Loucy (cell line): ENCODE measurements at regions not wholly inside any gene's neighbourhood (a gene's known extent, or its start where the extent isn't known, plus 50 kb on each side); places are given as distances from the start of the nearest gene placed in this dataset.

Experiments used
- H2AFZ ChIP-seq: fragments of 200-600 bp; sonication (generic); 2 replicates; pipeline ENCODE4 v1.6.0; 2016; ENCODE audit warnings: antibody characterized with exemption, mild to moderate bottlenecking, low read length, moderate library complexity
- H3F3A ChIP-seq: fragments of 200-600 bp; 2 replicates; pipeline ENCODE4 v1.6.0; 2016; ENCODE audit warnings: antibody characterized with exemption, low read depth, mild to moderate bottlenecking
- H3K27me3 ChIP-seq: fragments of 200-600 bp; sonication (generic); 2 replicates; pipeline ENCODE4 v1.6.1; 2014; ENCODE audit warnings: low read length, mild to moderate bottlenecking; ENCODE audit not compliant: insufficient read depth, poor library complexity, severe bottlenecking
- H3K36me3 ChIP-seq: fragments of 200-600 bp; sonication (generic); 2 replicates; pipeline ENCODE4 v1.6.1; 2016; ENCODE audit warnings: low read length; ENCODE audit not compliant: insufficient read depth
- H3K4me1 ChIP-seq: fragments of 200-600 bp; sonication (generic); 2 replicates; pipeline ENCODE4 v1.5.1; 2014; ENCODE audit warnings: low read length, mild to moderate bottlenecking; ENCODE audit not compliant: insufficient read depth, poor library complexity, severe bottlenecking
- H3K4me2 ChIP-seq: fragments of 200-600 bp; sonication (generic); 2 replicates; pipeline ENCODE4 v1.6.0; 2014; ENCODE audit warnings: antibody characterized with exemption, low read length, low read depth, mild to moderate bottlenecking; ENCODE audit not compliant: poor library complexity, severe bottlenecking
- H3K4me3 ChIP-seq: fragments of 200-600 bp; sonication (generic); 2 replicates; pipeline ENCODE4 v1.5.1; 2014; ENCODE audit warnings: low read length, mild to moderate bottlenecking, mixed read lengths; ENCODE audit not compliant: poor library complexity, severe bottlenecking
- H3K79me2 ChIP-seq: fragments of 200-600 bp; sonication (generic); 2 replicates; pipeline ENCODE4 v1.6.1; 2014; ENCODE audit warnings: low read length; ENCODE audit not compliant: insufficient read depth
- H3K9ac ChIP-seq: fragments of 200-600 bp; sonication (generic); 2 replicates; pipeline ENCODE4 v1.6.0; 2014; ENCODE audit warnings: mild to moderate bottlenecking, low read depth, low read length, moderate library complexity; ENCODE audit not compliant: poor library complexity, severe bottlenecking
- H3K9me2 ChIP-seq: fragments of 200-600 bp; sonication (generic); replicated peaks from 2 replicates; pipeline ENCODE4 v1.6.1; 2016; ENCODE audit warnings: low read depth, low read length, mixed read lengths
- H3K9me3 ChIP-seq: fragments of 200-600 bp; sonication (generic); 2 replicates; pipeline ENCODE4 v1.6.1; 2014; ENCODE audit warnings: mild to moderate bottlenecking, antibody characterized with exemption, low read length, low read depth; ENCODE audit not compliant: insufficient read depth
- H4K20me1 ChIP-seq: fragments of 200-600 bp; sonication (generic); 2 replicates; pipeline ENCODE4 v1.6.0; 2014; ENCODE audit warnings: antibody characterized with exemption, low read length, mild to moderate bottlenecking; ENCODE audit not compliant: insufficient read depth, poor library complexity, severe bottlenecking
- EZH2phosphoT487 ChIP-seq: fragments of 200-600 bp; IDR thresholded peaks from 2 replicates; pipeline ENCODE4 v1.6.1; 2018; ENCODE audit warnings: antibody characterized with exemption, mild to moderate bottlenecking, moderate library complexity, borderline replicate concordance
- TF ChIP-seq, protein P1 (sequence below): fragments of 200-600 bp; sonication (generic); conservative IDR thresholded peaks from 2 replicates; pipeline ENCODE4 v1.5.1; 2014; ENCODE audit warnings: mild to moderate bottlenecking, antibody characterized with exemption, low read length

GRCh38 chr15:87269566-87269965 is 987.0 kb downstream of the NTRK3 start:
- Histone ChIP-seq H3K9me3 (no peaks in the 10 kb centered on the region), H3K27me3 (no peaks in the 10 kb centered on the region), H3K4me3 (no peak overlapping the region), H3K4me2 (no peak overlapping the region), H3F3A (no peaks in the 10 kb centered on the region), H3K4me1 (no peaks in the 10 kb centered on the region), H2AFZ (no peak overlapping the region), H3K9ac (no peak overlapping the region), H3K36me3 (no peaks in the 10 kb centered on the region), H4K20me1 (no peaks in the 10 kb centered on the region), H3K9me2 (no peaks in the 10 kb centered on the region), H3K79me2 (no peaks in the 10 kb centered on the region)
- TF ChIP-seq EZH2phosphoT487 = no peak
- TF ChIP-seq, protein P1, sequence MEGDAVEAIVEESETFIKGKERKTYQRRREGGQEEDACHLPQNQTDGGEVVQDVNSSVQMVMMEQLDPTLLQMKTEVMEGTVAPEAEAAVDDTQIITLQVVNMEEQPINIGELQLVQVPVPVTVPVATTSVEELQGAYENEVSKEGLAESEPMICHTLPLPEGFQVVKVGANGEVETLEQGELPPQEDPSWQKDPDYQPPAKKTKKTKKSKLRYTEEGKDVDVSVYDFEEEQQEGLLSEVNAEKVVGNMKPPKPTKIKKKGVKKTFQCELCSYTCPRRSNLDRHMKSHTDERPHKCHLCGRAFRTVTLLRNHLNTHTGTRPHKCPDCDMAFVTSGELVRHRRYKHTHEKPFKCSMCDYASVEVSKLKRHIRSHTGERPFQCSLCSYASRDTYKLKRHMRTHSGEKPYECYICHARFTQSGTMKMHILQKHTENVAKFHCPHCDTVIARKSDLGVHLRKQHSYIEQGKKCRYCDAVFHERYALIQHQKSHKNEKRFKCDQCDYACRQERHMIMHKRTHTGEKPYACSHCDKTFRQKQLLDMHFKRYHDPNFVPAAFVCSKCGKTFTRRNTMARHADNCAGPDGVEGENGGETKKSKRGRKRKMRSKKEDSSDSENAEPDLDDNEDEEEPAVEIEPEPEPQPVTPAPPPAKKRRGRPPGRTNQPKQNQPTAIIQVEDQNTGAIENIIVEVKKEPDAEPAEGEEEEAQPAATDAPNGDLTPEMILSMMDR = no peak

DNA sequence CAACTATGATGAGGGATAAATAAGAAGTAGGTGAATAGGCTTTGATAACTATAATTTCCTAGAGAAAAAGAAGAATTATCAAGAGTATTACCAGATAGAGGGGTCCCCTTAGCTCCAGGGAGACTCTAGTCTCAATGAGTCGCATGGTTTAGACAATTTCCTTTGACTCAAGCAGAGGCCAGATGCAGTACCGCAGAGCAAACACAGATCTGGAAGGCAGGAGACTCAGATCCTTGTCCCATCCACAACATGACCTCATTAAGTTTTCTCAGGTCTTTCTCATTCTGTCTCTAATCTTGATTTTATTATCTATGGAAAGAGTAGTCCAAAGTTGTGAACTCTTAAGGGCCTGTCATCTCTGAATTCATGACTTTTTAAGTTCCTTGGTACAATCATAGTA is 987.9 kb downstream of the NTRK3 start:
- Histone ChIP-seq H3F3A (no peaks in the 10 kb centered on the region), H3K4me3 (no peak overlapping the region), H3K9me2 (no peaks in the 10 kb centered on the region), H3K9me3 (no peaks in the 10 kb centered on the region), H3K4me1 (no peaks in the 10 kb centered on the region), H3K36me3 (no peaks in the 10 kb centered on the region), H4K20me1 (no peaks in the 10 kb centered on the region), H3K27me3 (no peaks in the 10 kb centered on the region), H3K4me2 (no peak overlapping the region), H3K9ac (no peak overlapping the region), H3K79me2 (no peaks in the 10 kb centered on the region), H2AFZ (no peak overlapping the region)
- TF ChIP-seq, protein P1 = no peak
- TF ChIP-seq EZH2phosphoT487 = no peak

- Histone ChIP-seq H3K4me1 (no peaks in the 10 kb centered on the region), H4K20me1 (no peaks in the 10 kb centered on the region), H3K9me2 (no peaks in the 10 kb centered on the region), H3K4me2 (no peak overlapping the region), H3K4me3 (no peak overlapping the region), H3K79me2 (no peaks in the 10 kb centered on the region), H2AFZ (no peak overlapping the region), H3K9ac (no peak overlapping the region), H3F3A (no peaks in the 10 kb centered on the region), H3K27me3 (no peaks in the 10 kb centered on the region), H3K36me3 (no peaks in the 10 kb centered on the region), H3K9me3 (no peaks in the 10 kb centered on the region)
- TF ChIP-seq, protein P1 = no peak
- no peak for TF ChIP-seq EZH2phosphoT487
Measured at GRCh38 chr15:87267798-87268197, 988.7 kb downstream of the NTRK3 start.
